ENCODE measurements at regions not wholly inside any gene's neighbourhood (a gene's known extent, or its start where the extent isn't known, plus 50 kb on each side); places are given as distances from the start of the nearest gene placed in this dataset.

DNA sequence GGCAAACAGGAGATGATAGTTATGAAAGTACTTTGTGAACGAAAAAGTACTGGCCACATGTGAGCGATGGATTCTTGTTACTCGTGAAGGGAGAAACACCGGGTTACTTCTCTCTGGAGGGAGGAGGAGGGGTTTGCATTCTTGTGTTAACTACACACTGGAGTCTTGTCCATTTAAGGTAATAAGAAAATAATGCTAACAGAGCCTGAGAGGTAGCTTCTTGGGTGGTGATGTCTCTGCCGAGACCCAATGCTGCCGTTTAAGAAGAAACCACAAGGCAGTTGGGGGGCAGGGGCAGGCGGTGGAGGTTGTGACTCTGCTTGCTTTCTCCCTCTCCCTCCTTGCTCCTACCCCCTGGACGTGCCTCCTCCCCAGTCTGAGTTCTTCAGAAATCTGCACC is 100.9 kb upstream of the ROPN1 start:
- DNase-seq = no peak

DNA sequence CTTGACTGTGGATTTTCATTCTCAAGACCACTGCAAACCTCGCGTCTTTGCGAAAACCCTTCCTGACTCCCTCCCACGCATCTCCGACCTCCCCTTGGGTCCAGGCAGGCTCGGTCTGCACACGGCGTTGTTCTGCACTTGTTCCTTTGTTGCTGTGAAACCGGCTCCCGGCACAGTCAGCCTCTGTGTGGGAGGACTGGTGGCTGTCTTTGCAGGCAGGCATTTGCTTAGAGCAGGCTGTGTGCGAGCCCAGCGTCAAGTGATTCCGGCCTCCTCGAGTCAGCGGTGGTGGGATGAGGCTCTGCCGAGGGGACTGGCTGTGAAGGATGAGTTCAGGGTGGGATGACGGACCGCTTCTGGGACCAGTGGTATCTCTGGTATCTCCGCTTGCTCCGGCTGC is 102.6 kb upstream of the ROPN1 start:
- DNase-seq = no peak

DNA sequence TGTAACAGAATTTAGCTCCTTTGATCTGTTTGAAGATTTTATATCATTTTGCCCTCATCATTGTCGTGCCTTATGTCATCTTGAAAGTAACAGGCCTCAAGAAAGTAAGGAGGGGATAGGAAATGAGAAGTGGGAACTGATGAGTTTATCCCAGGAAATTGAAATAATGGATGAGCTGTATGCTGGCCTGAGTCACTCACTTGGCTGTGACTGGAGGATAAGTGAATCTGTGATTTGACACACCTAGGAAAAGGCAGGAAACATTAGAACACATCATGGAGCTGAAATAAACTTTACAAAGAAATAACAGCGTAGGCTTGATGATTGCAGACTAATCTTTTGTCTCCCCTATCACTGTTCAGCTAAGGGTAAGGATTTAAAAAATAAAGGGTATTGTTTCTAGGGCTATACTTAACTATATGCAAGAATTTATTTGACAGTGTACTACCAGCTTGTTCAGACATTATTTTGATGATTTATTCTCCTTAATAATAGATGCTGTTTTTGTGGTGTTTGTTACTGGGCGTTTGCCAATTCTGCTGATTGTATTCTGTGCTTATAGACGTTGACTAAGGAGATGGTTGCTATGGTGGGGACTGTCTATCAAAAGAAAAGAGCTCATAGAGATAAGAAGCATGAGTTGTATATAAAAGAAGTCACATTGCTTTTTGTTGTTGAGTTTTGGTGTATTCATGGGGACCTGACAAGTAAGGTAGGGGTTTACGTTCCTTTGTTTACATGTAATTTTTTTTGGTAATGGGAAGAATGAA is 105.6 kb upstream of the ROPN1 start:
- no peak for DNase-seq

DNA sequence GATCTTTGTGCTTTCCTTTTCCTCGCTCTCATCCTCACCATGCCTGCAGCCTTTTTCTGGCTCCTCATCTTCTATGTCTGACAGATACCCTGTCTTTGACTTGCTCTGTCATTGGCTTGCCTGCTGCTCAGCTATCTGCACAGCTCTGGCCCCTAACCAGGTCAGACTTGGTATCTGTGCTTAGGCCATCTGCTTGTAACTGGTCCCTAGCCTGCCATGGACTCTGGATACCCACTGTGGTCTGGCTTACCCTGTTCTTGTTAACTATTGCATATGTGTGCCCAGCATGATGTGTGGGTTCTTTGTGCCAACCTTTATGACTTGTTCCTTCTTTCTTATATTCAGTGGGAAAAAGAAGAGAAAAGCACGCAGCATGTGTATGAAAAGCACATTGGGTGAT is 109.7 kb upstream of the ROPN1 start:
- DNase-seq = no peak

DNA sequence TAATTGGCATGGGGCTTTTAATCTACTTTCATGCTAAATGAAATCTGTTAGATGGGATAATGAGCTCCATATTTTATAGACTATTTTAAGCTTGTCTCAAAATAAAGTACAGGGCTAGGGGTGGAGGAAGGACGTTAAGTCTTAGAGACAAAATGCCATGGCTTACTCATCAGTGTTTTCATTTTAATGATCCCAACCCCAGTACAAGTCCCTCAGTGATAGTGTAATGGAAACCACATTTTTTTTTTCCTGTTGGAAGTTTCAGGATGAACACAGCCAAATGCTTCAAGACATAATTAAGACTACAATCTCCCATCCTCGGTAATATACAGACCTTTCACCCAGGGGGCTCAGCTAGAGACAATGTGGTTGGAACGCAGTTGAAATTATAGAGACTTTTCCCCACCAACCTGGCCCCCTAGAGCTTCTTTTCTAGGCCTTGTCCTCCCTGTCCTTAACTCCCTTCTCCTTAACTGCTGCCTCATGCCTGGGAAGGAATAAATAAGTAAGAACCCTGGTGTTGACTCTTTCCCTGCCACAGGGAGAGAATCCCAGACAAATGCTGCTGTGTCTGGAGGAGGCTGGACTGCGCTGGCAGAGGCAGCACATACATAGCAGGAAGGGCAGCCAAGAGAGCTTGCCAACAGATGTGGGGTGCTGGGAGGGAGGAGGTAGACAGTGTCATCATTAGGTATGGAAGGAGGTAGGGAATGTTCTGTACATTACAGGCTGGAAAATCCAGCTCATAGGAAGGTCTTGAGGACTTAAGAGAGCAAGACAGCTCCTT is 115.4 kb upstream of the ROPN1 start:
- DNase-seq = no peak

DNA sequence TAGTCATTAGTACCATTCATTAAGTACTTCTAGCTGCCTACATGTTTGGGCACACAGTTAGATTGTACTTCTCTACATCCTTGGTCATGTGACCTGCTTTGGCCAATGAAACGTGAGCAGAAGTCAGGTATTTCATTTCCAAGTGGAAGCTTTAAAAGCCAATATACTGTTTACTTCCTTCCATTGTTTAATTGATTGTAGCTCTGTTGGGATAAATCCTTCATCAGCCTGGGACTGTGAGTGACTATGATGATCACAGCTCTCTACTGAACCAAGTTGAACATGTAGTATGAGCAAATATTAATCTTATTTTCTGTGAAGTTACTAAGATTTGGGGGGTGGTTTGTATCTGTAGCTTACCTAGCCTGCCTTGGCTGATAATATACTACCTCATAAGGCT is 116.5 kb upstream of the ROPN1 start:
- no peak for DNase-seq

DNA sequence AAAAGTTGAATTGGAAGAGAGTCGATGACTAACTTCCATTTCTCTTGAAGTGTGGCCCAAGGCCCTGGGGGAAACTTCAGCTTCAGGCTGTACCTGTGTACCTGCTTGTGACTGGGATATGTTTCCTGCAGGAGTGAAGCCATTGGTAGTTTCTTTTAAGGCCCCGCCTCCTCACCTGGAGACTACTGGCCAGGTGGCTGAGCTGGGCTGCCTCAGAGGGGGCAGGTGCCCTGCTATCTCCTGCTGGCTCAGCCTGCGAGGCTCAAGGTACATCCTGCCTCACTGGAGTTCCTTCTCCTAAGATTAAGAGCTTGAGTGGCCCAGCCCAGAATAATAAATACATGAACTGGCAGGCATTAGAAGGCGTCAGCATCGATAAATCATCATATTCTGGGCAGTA is 121.6 kb upstream of the ROPN1 start:
- DNase-seq = no peak

DNA sequence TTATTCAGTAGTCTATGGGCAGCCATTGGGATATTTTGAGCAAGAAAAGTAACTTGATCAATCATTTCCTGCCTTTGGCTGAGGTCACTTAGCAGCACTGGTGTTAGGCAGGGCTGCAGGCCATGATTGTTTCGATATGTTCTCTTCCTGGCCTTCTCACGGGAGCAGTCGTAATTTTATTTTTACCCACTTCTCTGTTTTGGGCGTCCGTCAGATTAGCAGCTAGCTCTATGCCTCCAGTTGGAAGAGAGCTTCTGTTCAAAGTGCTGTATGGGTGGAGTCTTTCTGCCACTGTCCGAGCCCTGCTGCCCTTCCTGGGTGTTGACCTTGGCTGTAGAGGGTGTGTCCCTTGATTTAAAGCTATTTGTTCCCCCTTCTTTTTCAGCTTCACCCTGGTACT is 123.4 kb upstream of the ROPN1 start:
- DNase-seq = peak in 2 of 3 donors; percentile 2 to 3

DNA sequence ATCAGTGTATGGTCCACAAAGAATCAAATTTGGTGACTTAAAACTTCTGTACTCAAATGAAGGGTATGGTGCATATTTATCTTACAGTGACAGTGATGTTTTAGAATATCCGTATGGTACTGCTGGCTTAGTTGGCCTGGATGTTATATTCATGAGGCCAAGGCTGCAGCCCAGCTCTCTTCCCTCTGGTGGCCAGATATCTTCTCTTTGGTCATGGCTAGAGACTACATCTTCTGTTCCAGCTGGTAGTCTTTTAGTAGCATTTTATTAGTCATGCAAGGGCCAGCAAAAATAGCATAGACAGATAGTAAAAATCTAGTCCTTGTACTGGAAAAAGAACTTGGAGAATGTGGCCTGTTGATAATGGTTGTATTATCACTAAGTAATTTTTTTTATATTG is 124.0 kb upstream of the ROPN1 start:
- no peak for DNase-seq

DNA sequence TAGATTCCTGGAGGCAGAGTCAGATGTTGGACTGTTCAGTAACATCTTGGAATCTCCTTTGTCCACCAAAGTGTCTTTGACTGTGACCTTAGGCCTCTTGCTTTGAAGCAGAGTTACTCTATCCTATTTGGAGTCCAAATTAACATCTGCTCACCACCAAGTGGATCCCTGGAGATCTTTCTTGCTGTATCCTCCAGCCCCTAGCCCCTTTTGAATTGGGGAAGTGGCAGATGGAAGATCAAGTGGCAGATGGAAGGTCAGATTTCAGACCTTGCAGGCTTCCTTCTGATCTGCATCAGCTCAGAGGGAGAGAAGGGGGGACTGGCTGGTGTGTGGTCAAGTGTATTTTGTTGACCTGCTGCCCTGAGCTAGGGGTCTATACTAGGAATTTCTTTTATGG is 125.0 kb upstream of the ROPN1 start:
- no peak for DNase-seq

DNA sequence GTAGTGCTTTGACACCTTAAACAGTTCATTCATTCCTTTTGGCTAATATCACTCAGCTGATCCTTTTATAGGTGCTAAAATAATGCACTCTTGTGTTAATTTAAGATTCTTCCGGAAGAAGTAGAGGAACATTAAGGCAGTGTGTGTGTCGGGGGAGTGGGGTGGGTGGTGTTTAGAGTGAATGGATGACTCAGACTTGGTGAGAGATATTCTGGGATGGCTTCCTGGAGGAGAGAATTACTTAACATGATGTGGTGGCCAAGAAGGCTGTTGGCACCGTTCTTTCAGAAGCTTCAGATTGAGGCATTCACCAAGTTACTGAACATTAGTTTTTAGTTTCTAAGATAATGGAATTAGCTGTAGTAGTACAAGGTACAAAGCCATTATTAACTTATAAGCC is 125.6 kb upstream of the ROPN1 start:
- DNase-seq = peak in 2 of 3 donors; percentile 2 to 11

DNA sequence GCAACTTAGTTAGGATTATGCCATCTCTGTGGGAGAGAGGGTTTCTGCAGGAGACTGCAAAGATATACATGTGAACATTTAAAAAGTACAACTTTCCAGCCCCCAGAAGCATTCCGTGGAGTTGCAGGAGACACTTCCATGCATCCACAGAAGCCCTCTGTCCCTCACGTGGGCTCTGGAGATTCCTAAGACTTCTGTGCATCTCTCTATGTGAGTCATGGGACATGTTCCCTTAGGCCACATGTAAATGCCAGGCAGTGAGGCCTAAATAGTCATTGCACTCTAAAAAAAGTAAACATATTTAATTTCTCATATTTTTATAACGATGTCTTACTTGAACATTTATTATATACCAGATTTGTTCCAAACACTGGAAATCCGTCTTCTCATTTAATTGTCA is 126.5 kb upstream of the ROPN1 start:
- DNase-seq = no peak

DNA sequence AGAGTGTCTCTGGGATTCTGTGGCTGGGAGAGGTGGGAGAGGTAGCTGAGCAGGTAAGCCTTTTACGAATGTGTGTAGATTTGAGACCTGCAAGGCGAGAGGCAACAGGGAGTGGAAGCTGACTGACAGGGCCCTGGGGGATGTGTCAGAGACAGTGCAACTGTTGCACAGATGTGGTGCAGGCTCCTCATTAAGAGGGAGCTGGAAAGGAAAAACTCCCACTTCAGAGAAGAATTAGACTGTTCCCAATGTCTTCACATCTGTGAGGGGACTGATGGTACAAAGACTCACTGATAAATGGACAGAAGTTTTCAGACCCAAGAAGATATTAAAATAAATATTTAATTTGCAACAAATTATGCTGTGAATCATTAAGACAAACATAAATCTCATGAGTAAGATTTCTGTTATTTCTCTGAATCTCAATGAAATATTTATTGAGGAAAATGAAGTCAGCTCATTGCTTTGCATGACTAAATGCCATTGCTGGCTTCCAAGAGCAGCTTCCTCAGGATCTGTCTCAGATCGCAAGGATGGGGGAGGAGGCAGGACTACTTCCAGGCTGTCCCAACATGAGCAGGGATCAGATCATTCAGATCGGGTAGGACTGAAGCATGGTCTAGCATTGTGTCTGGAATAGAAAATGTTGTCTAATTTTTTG is 127.3 kb upstream of the ROPN1 start:
- no peak for DNase-seq

DNA sequence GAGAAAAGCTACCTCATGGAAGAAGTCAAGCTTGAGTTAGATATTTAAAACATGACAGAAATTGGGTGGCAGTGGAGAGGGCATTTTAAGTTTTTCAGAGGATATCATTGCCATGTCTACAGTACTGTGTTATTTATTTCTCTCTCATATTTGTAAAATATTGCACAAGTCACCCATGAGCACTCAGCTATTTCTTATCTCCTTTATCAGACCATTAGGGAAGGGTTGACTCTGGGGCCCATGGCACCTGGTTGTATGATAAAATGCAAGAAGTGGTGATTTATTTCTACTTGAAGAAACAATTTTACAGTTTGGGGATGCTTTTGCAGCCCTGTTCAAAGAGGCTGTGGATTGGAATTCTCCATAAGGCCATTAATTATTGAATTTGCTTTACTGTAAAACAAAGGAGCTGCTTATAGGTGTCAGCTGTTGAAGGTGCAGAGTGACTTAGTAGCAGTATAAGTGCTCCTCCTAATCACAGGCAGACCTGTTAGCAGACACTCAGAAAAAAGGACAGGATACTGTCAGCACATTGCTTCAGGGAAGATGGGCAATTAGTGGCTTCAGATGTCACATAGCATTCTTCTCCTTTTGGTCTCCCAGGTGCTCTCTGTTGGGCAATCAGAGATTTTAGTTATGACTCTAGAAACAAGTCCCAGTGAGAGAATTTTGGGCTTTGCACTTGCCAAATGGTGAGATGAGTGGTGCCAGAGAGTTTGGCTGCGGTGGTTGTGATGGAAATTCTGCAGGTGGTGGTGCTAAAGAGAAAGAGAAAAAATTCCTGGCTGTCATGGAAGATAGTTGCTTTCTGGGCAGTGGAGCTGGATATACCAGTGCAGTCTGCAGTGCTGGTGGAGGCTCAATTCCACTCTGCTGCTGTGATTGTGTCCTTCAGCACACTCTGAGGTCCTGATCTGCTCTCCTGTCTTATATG is 129.7 kb upstream of the ROPN1 start:
- no peak for DNase-seq

DNA sequence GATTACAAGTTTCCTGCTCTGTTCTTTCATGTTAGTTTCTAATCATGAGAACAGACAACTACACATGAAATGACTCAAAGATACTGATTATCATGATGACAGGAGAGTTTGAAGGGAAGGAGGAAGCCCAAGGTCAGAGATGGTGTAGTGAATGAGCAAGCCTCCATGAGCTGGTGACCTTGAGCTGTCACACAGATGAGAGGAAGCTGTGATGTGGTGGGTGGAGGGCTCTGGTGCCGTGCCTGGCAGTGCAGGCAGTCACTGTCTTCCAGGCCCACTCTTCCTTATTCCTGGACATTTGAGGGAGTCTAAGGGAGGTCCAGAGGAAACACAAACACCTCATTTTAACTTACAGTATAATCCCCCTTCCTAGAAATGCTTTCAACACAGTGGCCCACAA is 133.4 kb upstream of the ROPN1 start:
- DNase-seq = peak; percentile 22 to 49 (median 46)

DNA sequence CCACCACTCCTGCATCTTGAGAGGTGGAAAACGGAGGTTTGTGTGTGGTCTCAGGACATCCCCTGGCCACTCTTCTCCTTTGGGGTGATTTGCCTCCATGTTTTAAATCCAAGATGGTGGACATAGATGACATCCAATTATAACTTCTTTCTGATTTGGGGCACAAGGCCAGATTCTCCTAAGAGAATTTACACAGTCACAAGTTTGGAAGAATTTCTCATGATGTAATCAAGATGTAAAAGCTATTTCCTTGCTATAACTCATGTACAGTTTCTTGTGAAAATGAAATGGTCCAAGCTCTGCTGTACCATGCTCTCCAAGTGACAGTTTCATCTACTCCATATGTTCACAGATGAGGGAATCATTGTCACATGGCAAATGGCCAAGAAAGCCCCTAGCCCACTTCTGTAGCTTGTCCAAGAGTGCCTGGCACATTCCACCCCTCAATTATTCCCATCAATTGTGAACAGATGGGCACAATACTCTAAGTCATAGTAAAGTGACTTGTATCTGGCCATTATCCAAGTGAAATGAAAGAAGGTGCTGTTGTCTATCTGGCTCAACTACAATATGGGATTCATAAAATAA is 134.6 kb upstream of the ROPN1 start:
- no peak for DNase-seq

DNA sequence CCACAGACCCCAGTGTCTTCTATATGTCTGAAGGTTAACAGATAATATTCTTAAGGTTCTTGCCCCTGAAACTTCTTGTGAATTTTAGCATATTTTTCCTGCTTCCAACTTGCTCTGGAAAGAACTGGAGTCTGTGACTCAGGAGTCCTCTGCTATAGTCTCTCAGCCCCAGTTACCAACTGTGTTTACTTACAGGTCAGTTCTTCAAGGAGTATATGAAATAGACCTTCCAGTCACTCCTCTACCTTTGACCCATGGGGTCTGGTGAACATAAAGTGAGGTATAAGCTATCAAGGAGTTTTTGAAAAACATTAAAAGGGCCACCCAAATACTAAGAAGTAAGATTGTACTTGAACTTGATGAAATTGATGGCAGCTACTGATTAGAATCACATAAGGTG is 139.2 kb upstream of the ROPN1 start:
- no peak for DNase-seq

DNA sequence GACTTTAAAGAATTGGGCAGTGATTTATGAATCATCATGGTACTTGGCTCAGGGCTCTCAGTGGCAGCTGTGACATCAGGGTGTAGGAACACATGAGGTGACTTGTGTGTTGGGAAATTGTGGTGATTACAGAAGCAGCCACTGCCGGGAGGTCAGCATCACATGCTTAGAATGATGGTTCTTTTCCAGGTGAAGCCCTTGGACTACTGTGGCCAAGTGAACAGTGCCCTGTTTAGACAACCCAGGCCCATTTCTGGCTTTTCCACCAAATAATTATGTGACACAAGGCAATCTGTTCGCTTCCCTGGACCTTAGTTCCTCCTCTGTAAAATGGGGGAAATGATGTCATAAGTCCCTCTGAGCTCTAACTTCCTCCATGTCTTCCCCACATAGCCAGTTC is 139.7 kb upstream of the ROPN1 start:
- DNase-seq = peak; percentile 69 to 79 (median 78)

DNA sequence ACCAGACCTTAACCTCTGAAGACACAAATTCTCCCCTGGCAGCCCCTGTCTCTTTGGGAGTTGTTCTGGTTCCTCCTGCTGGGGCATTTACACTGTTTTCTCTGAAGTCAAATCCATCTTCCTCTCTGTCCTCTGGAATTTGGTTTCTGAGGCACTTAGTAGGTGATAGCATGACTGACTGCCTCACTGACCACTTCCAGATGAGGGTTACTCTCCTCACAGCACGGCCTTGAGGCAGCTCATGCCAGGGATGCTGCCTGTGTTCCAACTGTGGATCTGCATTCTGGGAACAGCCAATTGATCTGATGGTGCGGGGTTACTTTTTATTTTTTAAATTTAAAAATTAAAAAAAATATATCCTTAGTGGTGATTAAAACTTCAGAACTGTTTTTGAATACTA is 140.9 kb upstream of the ROPN1 start:
- DNase-seq = no peak

DNA sequence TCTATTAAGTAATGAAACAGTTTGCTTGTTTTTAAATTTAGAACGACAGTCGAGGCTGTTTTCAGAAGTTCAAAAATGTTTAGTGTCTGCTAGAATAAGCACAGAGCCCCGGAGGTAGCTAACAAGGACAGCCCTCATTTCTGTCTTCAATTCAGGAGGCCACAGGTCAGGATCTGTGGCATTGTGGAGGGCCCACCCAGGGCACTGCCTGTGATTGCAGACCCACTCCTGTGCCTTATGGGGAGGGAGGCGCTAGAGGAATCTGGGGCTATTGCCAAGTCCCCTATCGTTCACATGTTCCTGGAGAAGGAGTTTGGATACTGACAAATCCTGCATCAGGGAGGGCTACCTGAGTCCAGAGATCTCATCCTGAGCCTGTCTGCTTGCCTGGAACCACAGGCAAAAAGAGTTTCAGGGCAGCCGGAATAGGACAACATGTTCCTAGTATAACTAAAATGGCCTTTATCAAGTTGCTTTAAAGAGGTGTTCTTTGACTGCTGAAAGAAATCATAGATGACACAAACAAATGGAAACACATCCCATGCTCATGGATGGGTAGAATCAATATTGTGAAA is 141.5 kb upstream of the ROPN1 start:
- DNase-seq = no peak

DNA sequence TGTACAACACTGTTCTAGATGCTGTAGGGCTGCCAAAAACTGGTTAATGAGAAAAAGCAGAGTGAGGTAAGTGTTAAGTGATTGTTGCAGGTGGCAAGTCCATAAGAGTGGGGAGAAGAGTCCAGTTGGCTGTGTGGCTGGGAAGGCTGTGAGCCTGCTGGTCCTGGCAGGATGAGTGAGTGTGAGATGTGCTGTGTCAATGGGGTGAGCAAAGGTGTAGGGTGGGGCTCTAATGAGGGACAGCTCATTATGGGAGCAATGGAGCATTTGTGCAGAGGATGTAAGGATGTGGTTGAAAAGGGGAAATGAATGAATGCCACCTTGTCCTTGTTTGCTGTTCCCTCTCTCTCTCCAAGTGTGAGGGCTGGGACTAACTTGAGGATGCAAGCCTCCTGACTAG is 145.3 kb upstream of the ROPN1 start:
- DNase-seq = no peak

DNA sequence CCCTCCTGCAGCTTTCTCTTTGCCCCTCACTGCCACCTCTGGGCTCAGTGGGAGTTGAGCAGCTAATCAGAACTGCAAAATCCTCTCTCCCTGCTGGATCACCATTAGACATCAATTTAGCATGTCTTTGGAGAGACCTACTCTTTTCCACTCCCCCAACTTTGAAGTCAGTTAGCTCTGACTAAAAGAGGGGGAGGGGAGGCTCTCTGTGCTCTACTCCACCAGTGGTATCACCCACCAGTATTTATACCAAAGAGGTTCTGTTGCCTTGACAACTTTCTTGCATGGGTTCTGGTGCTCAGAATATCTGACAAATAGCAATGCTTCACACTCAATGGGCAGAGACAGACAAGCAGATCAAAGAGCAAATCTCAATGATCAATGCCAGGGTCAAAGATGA is 146.2 kb upstream of the ROPN1 start:
- DNase-seq = no peak

All from suppressor macrophage treated with lipopolysaccharide for 1 hour (primary cell).